Thyroid gland (tissue), 4 donors: ENCODE measurements at regions not wholly inside any gene's neighbourhood (a gene's known extent, or its start where the extent isn't known, plus 50 kb on each side); places are given as distances from the start of the nearest gene placed in this dataset.

ENCODE experiments used
- CTCF ChIP-seq, 6 experiments: fragments of 200-600 bp in 3 of 6; fragments of 450-650 bp in 3 of 6; sonication (generic) in 3 of 6; IDR thresholded peaks; one replicate each; pipeline ENCODE4 v1.5.1; 2016 to 2019; ENCODE audit warnings: antibody characterized with exemption in 6 of 6, mild to moderate bottlenecking in 2 of 6, inconsistent platforms in 1 of 6, moderate library complexity in 1 of 6
- POLR2A ChIP-seq, 2 donors: fragments of 450-650 bp; IDR thresholded peaks; one replicate each; pipeline ENCODE4 v1.6.1; 2017; ENCODE audit warnings: antibody characterized with exemption in 2 of 2, mild to moderate bottlenecking in 2 of 2, moderate library complexity in 1 of 2

GRCh38 chr4:123846092-123846491 lies 449.5 kb downstream of the SPRY1 start:
- TF ChIP-seq POLR2A (IDR thresholded peaks at IDR 0.05), result no peak
- TF ChIP-seq CTCF (IDR thresholded peaks at IDR 0.05), result no peak
